ENCODE measurements at regions not wholly inside any gene's neighbourhood (a gene's known extent, or its start where the extent isn't known, plus 50 kb on each side); places are given as distances from the start of the nearest gene placed in this dataset.

GRCh38 chr11:113627946-113628345, 78.2 kb downstream of the TMPRSS5 start:
- TF ChIP-seq CTCF (IDR thresholded peaks at IDR 0.05), result no peak
- WGBS, 2 donors, result 71 to 81% methylated on average over 3 of the region's 3 CpGs
- no peak overlapping the region for H3K27ac ChIP-seq
- peaks cover 0 to 19% (median 0%) of the 10 kb centered on the region in 7 donors for H3K27me3 ChIP-seq
- intact Hi-C loops (cut with DNase I), result no loop called here
- DNase-seq (no peak), ATAC-seq (no peak)
- H3K4me3 ChIP-seq, result no peak overlapping the region
- no peaks in the 10 kb centered on the region for H3K9me3 ChIP-seq
- H3K4me1 ChIP-seq, result peaks cover 0 to 7% (median 0%) of the 10 kb centered on the region in 9 donors
- no peaks in the 10 kb centered on the region for H3K36me3 ChIP-seq

GRCh38 chr11:113627297-113627696, 78.8 kb downstream of the TMPRSS5 start:
- H3K4me3 ChIP-seq, result no peak overlapping the region
- intact Hi-C loops (cut with DNase I), result no loop called here
- H3K4me1 ChIP-seq, result peaks cover 0 to 2% (median 0%) of the 10 kb centered on the region in 9 donors
- TF ChIP-seq CTCF (IDR thresholded peaks at IDR 0.05), result no peak
- H3K27me3 ChIP-seq, result peaks cover 0 to 19% (median 0%) of the 10 kb centered on the region in 7 donors
- H3K27ac ChIP-seq, result no peak overlapping the region
- ATAC-seq, result no peak
- DNase-seq, result no peak
- 79 to 83% methylated on average over 2 of the region's 2 CpGs for WGBS, 2 donors
- no peaks in the 10 kb centered on the region for H3K9me3 ChIP-seq
- H3K36me3 ChIP-seq, result no peaks in the 10 kb centered on the region

DNA sequence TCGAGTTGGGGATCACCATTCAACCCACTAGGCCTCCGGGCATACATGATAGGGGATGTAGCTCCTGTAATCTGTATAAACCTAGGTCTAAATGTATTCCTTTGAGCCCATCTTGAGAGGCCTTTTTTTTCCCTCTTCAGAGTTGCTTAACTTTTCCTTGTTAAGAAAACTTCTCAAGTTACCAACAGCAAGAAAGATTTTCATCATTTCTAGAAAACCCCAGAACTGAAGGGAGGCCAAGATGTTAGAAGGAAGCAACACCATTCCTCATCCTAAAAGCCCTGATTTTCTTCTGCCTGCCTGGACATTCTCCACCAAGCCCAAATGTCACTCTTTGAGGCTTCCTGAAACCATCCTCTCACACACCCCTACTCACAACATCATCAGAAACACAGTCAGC, 79.4 kb downstream of the TMPRSS5 start:
- no peak for ATAC-seq
- DNase-seq, result no peak
- no peak overlapping the region for H3K27ac ChIP-seq
- peaks cover 0 to 19% (median 0%) of the 10 kb centered on the region in 7 donors for H3K27me3 ChIP-seq
- H3K9me3 ChIP-seq, result no peaks in the 10 kb centered on the region
- no peak for TF ChIP-seq CTCF (IDR thresholded peaks at IDR 0.05)
- no peaks in the 10 kb centered on the region for H3K4me1 ChIP-seq
- no peaks in the 10 kb centered on the region for H3K36me3 ChIP-seq
- no peak overlapping the region for H3K4me3 ChIP-seq
- intact Hi-C loops (cut with DNase I), result no loop called here
- WGBS, 2 donors, result 90 to 94% methylated on average over 2 of the region's 2 CpGs

DNA sequence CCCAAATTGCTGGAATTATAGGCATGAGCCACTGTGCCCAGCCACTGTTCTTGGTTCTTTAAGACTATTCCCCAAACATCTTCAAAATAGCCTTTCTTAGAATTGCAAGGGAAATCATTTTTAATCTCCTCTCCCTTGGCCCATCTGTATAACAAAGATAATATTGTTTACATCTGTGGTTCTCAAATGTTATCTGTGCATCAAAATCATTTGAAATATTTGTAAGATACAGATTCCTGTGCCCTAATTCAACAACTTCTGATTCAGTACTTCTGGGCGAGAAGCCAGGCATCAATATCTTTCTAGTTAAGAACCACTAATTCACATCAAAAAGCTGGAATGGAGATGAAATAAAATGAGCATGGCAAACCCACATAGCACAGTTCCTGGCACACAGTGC, 83.0 kb downstream of the TMPRSS5 start:
- 86 to 96% methylated on average over 1 of the region's 1 CpG for WGBS, 2 donors
- intact Hi-C loops (cut with DNase I), result no loop called here
- H3K27me3 ChIP-seq, result no peaks in the 10 kb centered on the region

More for the DNA sequence above, 83.0 kb downstream of the TMPRSS5 start:
- ATAC-seq (no peak), DNase-seq (no peak)
- H3K4me1 ChIP-seq, result no peaks in the 10 kb centered on the region
- no peak overlapping the region for H3K4me3 ChIP-seq
- TF ChIP-seq CTCF (IDR thresholded peaks at IDR 0.05), result no peak
- no peak overlapping the region for H3K27ac ChIP-seq
- H3K9me3 ChIP-seq, result peaks cover 0 to 19% (median 8%) of the 10 kb centered on the region in 11 donors
- H3K36me3 ChIP-seq, result no peaks in the 10 kb centered on the region

All from heart right ventricle (tissue), 16 donors.